IMR-90 (cell line): ENCODE measurements at regions not wholly inside any gene's neighbourhood (a gene's known extent, or its start where the extent isn't known, plus 50 kb on each side); places are given as distances from the start of the nearest gene placed in this dataset.

Source experiments
- ATAC-seq: fragments of 200-7000 bp; cut with Tn5 transposase; 2 replicates; pipeline ENCODE4 v1.9.1; 2020; ENCODE audit warnings: low read depth, mild to moderate bottlenecking, moderate library complexity
- BruUV-seq: library from RNA; stranded (reverse); fragments of 400-500 nt; replicated peaks from 2 replicates; lab custom pipeline; 2021; lab: Mats Ljungman, UMichigan
- CTCF ChIA-PET: fragments of 300-600 bp; formaldehyde crosslinking; extraction: SDS; loops from one replicate; lab custom pipeline; 2021; ENCODE audit warnings: antibody characterized with exemption; lab: Yijun Ruan, JAX
- POLR2A ChIA-PET: fragments of 300-600 bp; sonication (Branson Sonifier 250); formaldehyde crosslinking; loops from one replicate; lab custom pipeline; 2022; ENCODE audit warnings: antibody characterized with exemption; ENCODE audit not compliant: unreplicated experiment; lab: Charles Lee
- DNase-seq: peaks from one replicate; pipeline ENCODE4 v3.0.0; 2013
- H2AFZ ChIP-seq: replicated peaks from 2 replicates; pipeline ENCODE3; 2013; ENCODE audit warnings: low read length, mild to moderate bottlenecking; ENCODE audit not compliant: poor library complexity
- H2AK5ac ChIP-seq: 2 replicates; pipeline ENCODE4 v1.6.1; 2013; ENCODE audit warnings: low read depth, low read length, inconsistent platforms
- H2AK9ac ChIP-seq: replicated peaks from 2 replicates; pipeline ENCODE3; 2013; ENCODE audit warnings: mild to moderate bottlenecking, low read depth, low read length, moderate library complexity; ENCODE audit not compliant: poor library complexity
- H2BK120ac ChIP-seq: 2 replicates; pipeline ENCODE4 v1.6.1; 2013; ENCODE audit warnings: low read depth, low read length, inconsistent platforms
- H2BK15ac ChIP-seq: 3 replicates; pipeline ENCODE4 v1.6.1; 2013; ENCODE audit warnings: low read depth, low read length, inconsistent platforms
- H2BK20ac ChIP-seq: 2 replicates; pipeline ENCODE4 v1.6.1; 2013; ENCODE audit warnings: low read depth, mild to moderate bottlenecking, inconsistent platforms, low read length, moderate library complexity
- H2BK5ac ChIP-seq: 2 replicates; pipeline ENCODE4 v1.6.1; 2013; ENCODE audit warnings: mild to moderate bottlenecking, low read depth, low read length, inconsistent platforms; ENCODE audit not compliant: poor library complexity, severe bottlenecking
- H3K14ac ChIP-seq: replicated peaks from 2 replicates; pipeline ENCODE4 v1.6.1; 2013; ENCODE audit warnings: low read depth, low read length, inconsistent platforms
- H3K18ac ChIP-seq: 2 replicates; pipeline ENCODE4 v1.6.1; 2013; ENCODE audit warnings: low read depth, low read length, control low read depth
- H3K23ac ChIP-seq: 2 replicates; pipeline ENCODE4 v1.6.1; 2013; ENCODE audit warnings: low read depth, low read length, inconsistent platforms
- H3K27ac ChIP-seq: 2 replicates; pipeline ENCODE4 v1.5.1; 2013; ENCODE audit warnings: mild to moderate bottlenecking, control low read depth, low read length; ENCODE audit not compliant: insufficient read depth
- H3K27me3 ChIP-seq: 2 replicates; pipeline ENCODE4 v1.6.1; 2013; ENCODE audit warnings: low read length; ENCODE audit not compliant: control insufficient read depth, insufficient read depth
- H3K36me3 ChIP-seq: 2 replicates; pipeline ENCODE4 v1.6.1; 2013; ENCODE audit warnings: low read length, mixed read lengths; ENCODE audit not compliant: control insufficient read depth, insufficient read depth
- H3K4ac ChIP-seq: 2 replicates; pipeline ENCODE4 v1.6.1; 2013; ENCODE audit warnings: low read depth, low read length, inconsistent platforms
- H3K4me1 ChIP-seq: 2 replicates; pipeline ENCODE4 v1.6.1; 2013; ENCODE audit warnings: low read length, mixed read lengths; ENCODE audit not compliant: control insufficient read depth, insufficient read depth
- H3K4me2 ChIP-seq: 2 replicates; pipeline ENCODE4 v1.6.1; 2013; ENCODE audit warnings: low read depth, mild to moderate bottlenecking, control low read depth, low read length, moderate library complexity
- H3K4me3 ChIP-seq: 2 replicates; pipeline ENCODE4 v1.5.1; 2013; ENCODE audit warnings: low read depth, mild to moderate bottlenecking, control low read depth, low read length, moderate library complexity; ENCODE audit not compliant: insufficient read depth
- H3K56ac ChIP-seq: 2 replicates; pipeline ENCODE4 v1.6.1; 2013; ENCODE audit warnings: low read length, inconsistent platforms; ENCODE audit not compliant: insufficient read depth; ENCODE audit errors: extremely low read depth
- H3K79me1 ChIP-seq, 2 experiments: 2 replicates each; pipeline ENCODE4 v1.6.1; 2013; ENCODE audit warnings: low read length in 2 of 2, inconsistent platforms in 1 of 2, low read depth in 1 of 2
- H3K9ac ChIP-seq: 2 replicates; pipeline ENCODE4 v1.6.1; 2013; ENCODE audit warnings: low read depth, low read length, control low read depth
- H3K9me1 ChIP-seq: 2 replicates; pipeline ENCODE4 v1.6.1; 2013; ENCODE audit warnings: low read length, inconsistent platforms; ENCODE audit not compliant: insufficient read depth
- H3K9me3 ChIP-seq: 2 replicates; pipeline ENCODE4 v1.6.1; 2013; ENCODE audit warnings: low read length; ENCODE audit not compliant: control insufficient read depth, insufficient read depth
- H4K20me1 ChIP-seq: 2 replicates; pipeline ENCODE4 v1.6.1; 2013; ENCODE audit warnings: low read length, inconsistent platforms; ENCODE audit not compliant: insufficient read depth
- H4K5ac ChIP-seq: 2 replicates; pipeline ENCODE4 v1.6.1; 2013; ENCODE audit warnings: mild to moderate bottlenecking, low read depth, low read length, control low read depth
- H4K8ac ChIP-seq, 2 experiments: 2 replicates each; pipeline ENCODE4 v1.6.1; 2013; ENCODE audit warnings: low read depth in 2 of 2, low read length in 2 of 2, control low read depth in 1 of 2, inconsistent platforms in 1 of 2
- H4K91ac ChIP-seq: 2 replicates; pipeline ENCODE4 v1.6.1; 2013; ENCODE audit warnings: low read depth, low read length, inconsistent platforms; ENCODE audit not compliant: insufficient read depth
- BHLHE40 ChIP-seq: fragments of 150-350 bp; IDR thresholded peaks from 2 replicates; pipeline ENCODE4 v1.6.1; 2016; ENCODE audit warnings: mild to moderate bottlenecking, low read depth, low read length
- CEBPB ChIP-seq: IDR thresholded peaks from 2 replicates; pipeline ENCODE4 v1.6.1; 2012; ENCODE audit warnings: low read depth, low read length, improper control_type of control experiment
- CHD1 ChIP-seq: IDR thresholded peaks from 2 replicates; pipeline ENCODE4 v1.6.1; 2012; ENCODE audit warnings: low read depth, low read length, improper control_type of control experiment
- CTCF ChIP-seq: conservative IDR thresholded peaks from 2 replicates; pipeline ENCODE4 v1.5.1; 2012; ENCODE audit warnings: mild to moderate bottlenecking, low read depth, low read length, improper control_type of control experiment
- FOS ChIP-seq: fragments of 150-350 bp; IDR thresholded peaks from 2 replicates; pipeline ENCODE4 v1.6.1; 2016; ENCODE audit warnings: low read depth, low read length
- MAZ ChIP-seq: IDR thresholded peaks from 2 replicates; pipeline ENCODE4 v1.6.1; 2012; ENCODE audit warnings: low read depth, mild to moderate bottlenecking, low read length, improper control_type of control experiment, moderate library complexity, borderline replicate concordance
- MXI1 ChIP-seq: IDR thresholded peaks from 2 replicates; pipeline ENCODE4 v1.6.1; 2012; ENCODE audit warnings: low read depth, mild to moderate bottlenecking, low read length, moderate library complexity, borderline replicate concordance
- NFE2L2 ChIP-seq: fragments of 150-350 bp; IDR thresholded peaks from 2 replicates; pipeline ENCODE4 v1.6.1; 2016; ENCODE audit warnings: low read depth, mild to moderate bottlenecking, low read length
- POLR2A ChIP-seq: IDR thresholded peaks from 2 replicates; pipeline ENCODE4 v1.6.1; 2012; ENCODE audit warnings: mild to moderate bottlenecking, low read depth, low read length
- RAD21 ChIP-seq: IDR thresholded peaks from 2 replicates; pipeline ENCODE4 v1.6.1; 2012; ENCODE audit warnings: low read length, improper control_type of control experiment
- RCOR1 ChIP-seq: IDR thresholded peaks from 2 replicates; pipeline ENCODE4 v1.6.1; 2012; ENCODE audit warnings: mild to moderate bottlenecking, low read length, improper control_type of control experiment; ENCODE audit not compliant: insufficient replicate concordance
- RFX5 ChIP-seq: IDR thresholded peaks from 2 replicates; pipeline ENCODE4 v1.8.0; 2012; ENCODE audit warnings: low read depth, mild to moderate bottlenecking, low read length, moderate library complexity
- SMC3 ChIP-seq: fragments of 150-350 bp; IDR thresholded peaks from 2 replicates; pipeline ENCODE4 v1.6.1; 2016; ENCODE audit warnings: low read depth, mild to moderate bottlenecking, antibody characterized with exemption, low read length, moderate library complexity
- USF2 ChIP-seq: fragments of 150-350 bp; IDR thresholded peaks from 2 replicates; pipeline ENCODE4 v1.6.1; 2017; ENCODE audit warnings: mild to moderate bottlenecking, antibody characterized with exemption, low read length, low read depth
- WGBS, 2 experiments: methylation state at CpG; one replicate each; pipeline versions ENCODE4 v1.1.5 to v1.1.7; 2013; ENCODE audit warnings: missing lambda C conversion rate in 2 of 2; ENCODE audit not compliant: insufficient read length in 1 of 2; ENCODE audit errors: extremely low coverage in 2 of 2; 5-methylcytosine and 5-hydroxymethylcytosine counted together
- dilution Hi-C: fragments of 300-500 bp; cut with HindIII; formaldehyde crosslinking; loops from one replicate; pipeline ENCODE4 v1.14.3; 2018; ENCODE audit warnings: low sequenced_read_pairs; ENCODE audit not compliant: unreplicated experiment
- in situ Hi-C: fragments of 300-500 bp; cut with MboI; formaldehyde crosslinking; loops from 3 replicates; pipeline ENCODE4 v1.14.3; 2019; ENCODE audit warnings: low sequenced_read_pairs, inconsistent platforms, mixed read lengths
- intact Hi-C: fragments of 100-400 bp; cut with micrococcal nuclease; formaldehyde crosslinking; loops from 2 replicates; pipeline ENCODE4 v1.10.0; 2022
- TF ChIP-seq, protein P1 (sequence below): fragments of 150-350 bp; IDR thresholded peaks from 2 replicates; pipeline ENCODE4 v1.6.1; 2016; ENCODE audit warnings: low read depth, mild to moderate bottlenecking, low read length, moderate library complexity, borderline replicate concordance

- Histone ChIP-seq H3K9ac (no peak overlapping the region), H3K18ac (no peak overlapping the region), H4K5ac (no peak overlapping the region), H3K79me1 (no peaks in the 10 kb centered on the region), H3K27me3 (no peaks in the 10 kb centered on the region; the same call in 1 of the 2 replicates), H3K4me2 (no peak overlapping the region), H3K9me3 (no peaks in the 10 kb centered on the region), H4K91ac (no peak overlapping the region), H3K14ac (no peak overlapping the region), H2BK20ac (no peak overlapping the region), H2BK15ac (no peak overlapping the region), H4K20me1 (no peaks in the 10 kb centered on the region), H3K23ac (no peak overlapping the region), H2AK5ac (no peak overlapping the region), H3K4ac (no peak overlapping the region), H3K27ac (no peak overlapping the region), H3K36me3 (no peaks in the 10 kb centered on the region), H4K8ac (no peak overlapping the region), H3K9me1 (no peaks in the 10 kb centered on the region), H2BK120ac (no peak overlapping the region), H3K4me1 (no peaks in the 10 kb centered on the region), H2BK5ac (no peak overlapping the region), H2AFZ (no peak overlapping the region), H2AK9ac (no peak overlapping the region), H3K4me3 (no peak overlapping the region), H3K56ac (no peak overlapping the region)
- DNase-seq (no peak), ATAC-seq (no peak)
- TF ChIP-seq FOS (no peak), NFE2L2 (no peak), RFX5 (no peak), USF2 (no peak), MAZ (no peak), CEBPB (no peak), RAD21 (no peak), SMC3 (no peak), MXI1 (no peak), BHLHE40 (no peak), CHD1 (no peak), RCOR1 (no peak), POLR2A (no peak), CTCF (no peak)
- TF ChIP-seq, protein P1, sequence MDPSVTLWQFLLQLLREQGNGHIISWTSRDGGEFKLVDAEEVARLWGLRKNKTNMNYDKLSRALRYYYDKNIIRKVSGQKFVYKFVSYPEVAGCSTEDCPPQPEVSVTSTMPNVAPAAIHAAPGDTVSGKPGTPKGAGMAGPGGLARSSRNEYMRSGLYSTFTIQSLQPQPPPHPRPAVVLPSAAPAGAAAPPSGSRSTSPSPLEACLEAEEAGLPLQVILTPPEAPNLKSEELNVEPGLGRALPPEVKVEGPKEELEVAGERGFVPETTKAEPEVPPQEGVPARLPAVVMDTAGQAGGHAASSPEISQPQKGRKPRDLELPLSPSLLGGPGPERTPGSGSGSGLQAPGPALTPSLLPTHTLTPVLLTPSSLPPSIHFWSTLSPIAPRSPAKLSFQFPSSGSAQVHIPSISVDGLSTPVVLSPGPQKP = no peak
- intact Hi-C loops (no loop called here), in situ Hi-C loops (no loop called here), dilution Hi-C loops (no loop called here)
- POLR2A ChIA-PET = no interaction called here
- BruUV-seq = no TSS peak
- no CpG with 5 or more reads among the region's 9 CpGs for WGBS, 2 experiments
- CTCF ChIA-PET = no interaction called here
These were observed 689.4 kb upstream of the WWC1 start for GRCh38 chr5:167602067-167602466.
